OCI-LY1 (cell line): ENCODE measurements at regions not wholly inside any gene's neighbourhood (a gene's known extent, or its start where the extent isn't known, plus 50 kb on each side); places are given as distances from the start of the nearest gene placed in this dataset.

Experiments used
- H2AFZ ChIP-seq: fragments of 200-600 bp; sonication (generic), shearing (Covaris generic); 2 replicates; pipeline ENCODE4 v1.6.0; 2014; ENCODE audit warnings: antibody characterized with exemption, mild to moderate bottlenecking, low read length
- H3F3A ChIP-seq: fragments of 200-600 bp; sonication (generic), shearing (Covaris generic); 2 replicates; pipeline ENCODE4 v1.6.0; 2014; ENCODE audit warnings: mild to moderate bottlenecking, antibody characterized with exemption, low read length, moderate library complexity; ENCODE audit not compliant: insufficient read depth
- H3K27ac ChIP-seq: fragments of 200-600 bp; sonication (generic); 2 replicates; pipeline ENCODE4 v1.5.1; 2014; ENCODE audit warnings: low read length, mixed run types, mild to moderate bottlenecking, low read depth; ENCODE audit not compliant: poor library complexity, severe bottlenecking
- H3K27me3 ChIP-seq: fragments of 200-600 bp; sonication (generic); 2 replicates; pipeline ENCODE4 v1.6.0; 2014; ENCODE audit warnings: antibody characterized with exemption, mild to moderate bottlenecking, low read length, moderate library complexity; ENCODE audit not compliant: insufficient read depth
- H3K36me3 ChIP-seq: fragments of 200-600 bp; sonication (generic); 2 replicates; pipeline ENCODE4 v1.6.1; 2014; ENCODE audit warnings: mild to moderate bottlenecking, antibody characterized with exemption, low read length, moderate library complexity, mixed read lengths; ENCODE audit not compliant: insufficient read depth
- H3K4me1 ChIP-seq: fragments of 200-600 bp; sonication (generic); 2 replicates; pipeline ENCODE4 v1.5.1; 2014; ENCODE audit warnings: mild to moderate bottlenecking, low read length, moderate library complexity; ENCODE audit not compliant: insufficient read depth, severe bottlenecking
- H3K4me2 ChIP-seq: fragments of 200-600 bp; sonication (generic), shearing (Covaris generic); 2 replicates; pipeline ENCODE4 v1.6.1; 2014; ENCODE audit warnings: low read length
- H3K4me3 ChIP-seq: fragments of 200-600 bp; sonication (generic); 2 replicates; pipeline ENCODE4 v1.5.1; 2014; ENCODE audit warnings: low read length, low read depth, mild to moderate bottlenecking, mixed read lengths; ENCODE audit not compliant: poor library complexity, severe bottlenecking
- H3K79me2 ChIP-seq: fragments of 200-600 bp; shearing (Covaris generic); 2 replicates; pipeline ENCODE4 v1.6.1; 2016; ENCODE audit warnings: mixed run types, low read length, mixed read lengths; ENCODE audit not compliant: insufficient read depth
- H3K9ac ChIP-seq: fragments of 200-600 bp; sonication (generic), shearing (Covaris generic); 2 replicates; pipeline ENCODE4 v1.6.1; 2014; ENCODE audit warnings: mild to moderate bottlenecking, low read length, mixed read lengths
- H3K9me2 ChIP-seq: fragments of 200-600 bp; sonication (generic), shearing (Covaris generic); 2 replicates; pipeline ENCODE4 v1.6.1; 2014; ENCODE audit warnings: low read depth, mild to moderate bottlenecking, low read length, mixed read lengths
- H3K9me3 ChIP-seq: fragments of 200-600 bp; shearing (Covaris generic); 2 replicates; pipeline ENCODE4 v1.6.1; 2014; ENCODE audit warnings: low read length, mixed read lengths
- H4K20me1 ChIP-seq: fragments of 200-600 bp; sonication (generic), shearing (Covaris generic); 2 replicates; pipeline ENCODE4 v1.6.0; 2016; ENCODE audit warnings: mild to moderate bottlenecking, low read length; ENCODE audit not compliant: insufficient read depth
- CTCF ChIP-seq: fragments of 200-600 bp; sonication (generic), shearing (Covaris generic); IDR thresholded peaks from 2 replicates; pipeline ENCODE4 v1.5.1; 2017; ENCODE audit warnings: mild to moderate bottlenecking, antibody characterized with exemption, low read length, moderate library complexity, mixed read lengths
- EZH2 ChIP-seq: fragments of 200-600 bp; sonication (generic), shearing (Covaris generic); IDR thresholded peaks from 2 replicates; pipeline ENCODE4 v1.8.0; 2017; ENCODE audit warnings: borderline replicate concordance, mixed run types, mild to moderate bottlenecking, antibody characterized with exemption, low read length, moderate library complexity, mixed read lengths

- no peak for TF ChIP-seq EZH2
- Histone ChIP-seq H3K9ac (no peak overlapping the region), H3K9me3 (no peaks in the 10 kb centered on the region), H3F3A (no peaks in the 10 kb centered on the region), H3K27me3 (no peaks in the 10 kb centered on the region), H3K4me1 (peaks cover 12% of the 10 kb centered on the region), H3K4me2 (no peak overlapping the region), H3K36me3 (no peaks in the 10 kb centered on the region), H4K20me1 (no peaks in the 10 kb centered on the region), H3K4me3 (no peak overlapping the region), H3K9me2 (no peaks in the 10 kb centered on the region), H3K79me2 (no peaks in the 10 kb centered on the region), H2AFZ (no peak overlapping the region), H3K27ac (no peak overlapping the region)
Measured at GRCh38 chr3:192039593-192039992, 578.6 kb downstream of the PYDC2 start.

GRCh38 chr3:192040282-192041043 is 579.5 kb downstream of the PYDC2 start:
- Histone ChIP-seq H3K36me3 (no peaks in the 10 kb centered on the region), H3K27me3 (no peaks in the 10 kb centered on the region), H3K9me2 (no peaks in the 10 kb centered on the region), H3K79me2 (no peaks in the 10 kb centered on the region), H4K20me1 (no peaks in the 10 kb centered on the region), H2AFZ (no peak overlapping the region), H3K27ac (no peak overlapping the region), H3K9ac (no peak overlapping the region), H3K4me2 (no peak overlapping the region), H3K4me1 (peaks cover 12% of the 10 kb centered on the region), H3K4me3 (no peak overlapping the region), H3K9me3 (no peaks in the 10 kb centered on the region), H3F3A (no peaks in the 10 kb centered on the region)
- TF ChIP-seq EZH2 (no peak), CTCF (no peak)

GRCh38 chr3:192042116-192042515 is 581.2 kb downstream of the PYDC2 start:
- Histone ChIP-seq H3K9me2 (no peaks in the 10 kb centered on the region), H3K9me3 (no peaks in the 10 kb centered on the region), H3K4me3 (no peak overlapping the region), H3K4me2 (no peak overlapping the region), H3K9ac (no peak overlapping the region), H3K79me2 (no peaks in the 10 kb centered on the region), H3K4me1 (peaks cover 12% of the 10 kb centered on the region), H3K36me3 (no peaks in the 10 kb centered on the region), H4K20me1 (no peaks in the 10 kb centered on the region), H2AFZ (no peak overlapping the region), H3K27me3 (no peaks in the 10 kb centered on the region), H3F3A (no peaks in the 10 kb centered on the region), H3K27ac (no peak overlapping the region)
- no peak for TF ChIP-seq CTCF
- TF ChIP-seq EZH2, result no peak

GRCh38 chr3:192054881-192055280 is 593.9 kb downstream of the PYDC2 start:
- no peaks in the 10 kb centered on the region for H3F3A ChIP-seq
- H3K9me2 ChIP-seq, result no peaks in the 10 kb centered on the region
- no peaks in the 10 kb centered on the region for H3K36me3 ChIP-seq
- H3K79me2 ChIP-seq, result no peaks in the 10 kb centered on the region
- no peak overlapping the region for H3K4me3 ChIP-seq
- H3K27me3 ChIP-seq, result no peaks in the 10 kb centered on the region
- H4K20me1 ChIP-seq, result no peaks in the 10 kb centered on the region
- no peak overlapping the region for H3K27ac ChIP-seq
- no peaks in the 10 kb centered on the region for H3K4me1 ChIP-seq
- no peak overlapping the region for H3K9ac ChIP-seq
- H3K4me2 ChIP-seq, result no peak overlapping the region
- H3K9me3 ChIP-seq, result no peaks in the 10 kb centered on the region
- H2AFZ ChIP-seq, result no peak overlapping the region
- TF ChIP-seq CTCF (no peak), EZH2 (no peak)
